ENCODE measurements at regions not wholly inside any gene's neighbourhood (a gene's known extent, or its start where the extent isn't known, plus 50 kb on each side); places are given as distances from the start of the nearest gene placed in this dataset.
"Not testable (repeated sequence)": the region's sequence is repeated elsewhere in the genome, so short reads cannot be mapped to it uniquely, and the experiment has no call there.

GRCh38 chr2:167675906-167676305 is 571.5 kb downstream of the STK39 start:
- no peak for DNase-seq

GRCh38 chr2:167670588-167670987 is 576.8 kb downstream of the STK39 start:
- no peak for DNase-seq

- DNase-seq = no peak
These were observed 594.3 kb downstream of the STK39 start for GRCh38 chr2:167653131-167653530.

GRCh38 chr2:167652401-167652800 is 595.0 kb downstream of the STK39 start:
- no peak for DNase-seq

- no peak for DNase-seq
These were observed 595.8 kb downstream of the STK39 start for GRCh38 chr2:167651406-167652151.

GRCh38 chr2:167646557-167646956 is 600.8 kb downstream of the STK39 start:
- no peak for DNase-seq

GRCh38 chr2:167640096-167640495 is 607.3 kb downstream of the STK39 start:
- no peak for DNase-seq

GRCh38 chr2:167637741-167638140 is 609.7 kb downstream of the STK39 start:
- no peak for DNase-seq

- DNase-seq = not testable (repeated sequence)
These were observed 615.1 kb downstream of the STK39 start for GRCh38 chr2:167632271-167632670.

GRCh38 chr2:167626961-167627360 is 620.4 kb downstream of the STK39 start:
- no peak for DNase-seq

GRCh38 chr2:167626301-167626700 is 621.1 kb downstream of the STK39 start:
- DNase-seq = no peak

GRCh38 chr2:167616997-167617396 is 630.4 kb downstream of the STK39 start:
- DNase-seq = no peak

- no peak for DNase-seq
These were observed 633.9 kb downstream of the STK39 start for GRCh38 chr2:167613471-167613870.

- no peak for DNase-seq
These were observed 638.9 kb downstream of the STK39 start for GRCh38 chr2:167608487-167608886.

GRCh38 chr2:167607731-167608130 is 639.7 kb downstream of the STK39 start:
- no peak for DNase-seq

GRCh38 chr2:167607211-167607610 is 640.2 kb downstream of the STK39 start:
- DNase-seq = no peak

- no peak for DNase-seq
These were observed 645.3 kb downstream of the STK39 start for GRCh38 chr2:167602122-167602521.

GRCh38 chr2:167599219-167599618 is 648.2 kb downstream of the STK39 start:
- no peak for DNase-seq

- peak; percentile 16 for DNase-seq
These were observed 651.4 kb downstream of the STK39 start for GRCh38 chr2:167595839-167596471.

GRCh38 chr2:167595021-167595420 is 652.4 kb downstream of the STK39 start:
- DNase-seq = no peak

GRCh38 chr2:167592441-167592840 is 655.0 kb downstream of the STK39 start:
- no peak for DNase-seq

GRCh38 chr2:167582619-167583018 is 664.8 kb downstream of the STK39 start:
- no peak for DNase-seq

GRCh38 chr2:167581961-167582574 is 665.3 kb downstream of the STK39 start:
- DNase-seq = no peak

- peak; percentile 57 for DNase-seq
These were observed 667.6 kb downstream of the STK39 start for GRCh38 chr2:167579826-167580225.
